ENCODE measurements at regions not wholly inside any gene's neighbourhood (a gene's known extent, or its start where the extent isn't known, plus 50 kb on each side); places are given as distances from the start of the nearest gene placed in this dataset.

- no peak for DNase-seq (ENCODE audit: low read depth)
- no peak for TF ChIP-seq CTCF (conservative IDR thresholded peaks at IDR 0.05; ENCODE audit: control insufficient read depth, insufficient read depth, low read depth, low read length)
- no peak overlapping the region for H3K4me3 ChIP-seq (ENCODE audit: control insufficient read depth, low read depth, low read length)
These were observed 70.6 kb upstream of the OLFM1 start for GRCh38 chr9:135016876-135017275.

- no peak for DNase-seq (ENCODE audit: low read depth)
- no peak overlapping the region for H3K4me3 ChIP-seq (ENCODE audit: control insufficient read depth, low read depth, low read length)
- no peak for TF ChIP-seq CTCF (conservative IDR thresholded peaks at IDR 0.05; ENCODE audit: control insufficient read depth, insufficient read depth, low read depth, low read length)
These were observed 69.6 kb upstream of the OLFM1 start for GRCh38 chr9:135017899-135018298.

- H3K4me3 ChIP-seq (ENCODE audit: control insufficient read depth, low read depth, low read length): no peak overlapping the region
- no peak for TF ChIP-seq CTCF (conservative IDR thresholded peaks at IDR 0.05; ENCODE audit: control insufficient read depth, insufficient read depth, low read depth, low read length)
- no peak for DNase-seq (ENCODE audit: low read depth)
These were observed 69.1 kb upstream of the OLFM1 start for GRCh38 chr9:135018306-135018915.

GRCh38 chr9:135019224-135019623 lies 68.2 kb upstream of the OLFM1 start:
- H3K4me3 ChIP-seq (ENCODE audit: control insufficient read depth, low read depth, low read length): no peak overlapping the region
- TF ChIP-seq CTCF (conservative IDR thresholded peaks at IDR 0.05; ENCODE audit: control insufficient read depth, insufficient read depth, low read depth, low read length): no peak
- DNase-seq (ENCODE audit: low read depth): no peak

GRCh38 chr9:135020481-135021392 lies 66.7 kb upstream of the OLFM1 start:
- DNase-seq (ENCODE audit: low read depth): no peak
- TF ChIP-seq CTCF (conservative IDR thresholded peaks at IDR 0.05; ENCODE audit: control insufficient read depth, insufficient read depth, low read depth, low read length): no peak
- no peak overlapping the region for H3K4me3 ChIP-seq (ENCODE audit: control insufficient read depth, low read depth, low read length)

- no peak overlapping the region for H3K4me3 ChIP-seq (ENCODE audit: control insufficient read depth, low read depth, low read length)
- TF ChIP-seq CTCF (conservative IDR thresholded peaks at IDR 0.05; ENCODE audit: control insufficient read depth, insufficient read depth, low read depth, low read length): no peak
- no peak for DNase-seq (ENCODE audit: low read depth)
These were observed 66.1 kb upstream of the OLFM1 start for GRCh38 chr9:135021393-135021789.

Measured in fibroblast of mammary gland (primary cell).